Muscle layer of duodenum (tissue), 2 donors: ENCODE measurements at regions not wholly inside any gene's neighbourhood (a gene's known extent, or its start where the extent isn't known, plus 50 kb on each side); places are given as distances from the start of the nearest gene placed in this dataset.

ENCODE experiments used
- H3K27ac ChIP-seq: one replicate; pipeline ENCODE4 v1.7.0; 2013; ENCODE audit warnings: mild to moderate bottlenecking, low read length
- H3K27me3 ChIP-seq: one replicate; pipeline ENCODE4 v1.7.0; 2013; ENCODE audit warnings: low read depth, mild to moderate bottlenecking, control low read depth, low read length
- H3K36me3 ChIP-seq, 2 donors: one replicate each; pipeline ENCODE4 v1.7.0; 2013; ENCODE audit warnings: low read length in 2 of 2, control low read depth in 1 of 2, mild to moderate bottlenecking in 1 of 2; ENCODE audit not compliant: insufficient read depth in 2 of 2, control insufficient read depth in 1 of 2
- H3K4me1 ChIP-seq, 2 donors: one replicate each; pipeline ENCODE4 v1.7.0; 2013; ENCODE audit warnings: low read length in 2 of 2, mild to moderate bottlenecking in 2 of 2, control low read depth in 1 of 2, moderate library complexity in 1 of 2; ENCODE audit not compliant: insufficient read depth in 2 of 2, control insufficient read depth in 1 of 2
- H3K4me3 ChIP-seq, 2 donors: one replicate each; pipeline ENCODE4 v1.7.0; 2013; ENCODE audit warnings: low read length in 2 of 2, low read depth in 1 of 2, mild to moderate bottlenecking in 1 of 2
- H3K9me3 ChIP-seq, 2 donors: one replicate each; pipeline ENCODE4 v1.7.0; 2013; ENCODE audit warnings: low read length in 2 of 2, control low read depth in 1 of 2, mild to moderate bottlenecking in 1 of 2; ENCODE audit not compliant: control insufficient read depth in 1 of 2
- donor health status: healthy.

- no peaks in the 10 kb centered on the region for H3K4me1 ChIP-seq
- H3K27ac ChIP-seq, result no peak overlapping the region
- no peaks in the 10 kb centered on the region for H3K27me3 ChIP-seq
- H3K36me3 ChIP-seq, result no peaks in the 10 kb centered on the region
- H3K4me3 ChIP-seq, result no peak overlapping the region
- peaks cover 2 to 3% of the 10 kb centered on the region in 2 donors for H3K9me3 ChIP-seq
Measured at GRCh38 chr2:128579825-128580224, 261.2 kb upstream of the HS6ST1 start.

DNA sequence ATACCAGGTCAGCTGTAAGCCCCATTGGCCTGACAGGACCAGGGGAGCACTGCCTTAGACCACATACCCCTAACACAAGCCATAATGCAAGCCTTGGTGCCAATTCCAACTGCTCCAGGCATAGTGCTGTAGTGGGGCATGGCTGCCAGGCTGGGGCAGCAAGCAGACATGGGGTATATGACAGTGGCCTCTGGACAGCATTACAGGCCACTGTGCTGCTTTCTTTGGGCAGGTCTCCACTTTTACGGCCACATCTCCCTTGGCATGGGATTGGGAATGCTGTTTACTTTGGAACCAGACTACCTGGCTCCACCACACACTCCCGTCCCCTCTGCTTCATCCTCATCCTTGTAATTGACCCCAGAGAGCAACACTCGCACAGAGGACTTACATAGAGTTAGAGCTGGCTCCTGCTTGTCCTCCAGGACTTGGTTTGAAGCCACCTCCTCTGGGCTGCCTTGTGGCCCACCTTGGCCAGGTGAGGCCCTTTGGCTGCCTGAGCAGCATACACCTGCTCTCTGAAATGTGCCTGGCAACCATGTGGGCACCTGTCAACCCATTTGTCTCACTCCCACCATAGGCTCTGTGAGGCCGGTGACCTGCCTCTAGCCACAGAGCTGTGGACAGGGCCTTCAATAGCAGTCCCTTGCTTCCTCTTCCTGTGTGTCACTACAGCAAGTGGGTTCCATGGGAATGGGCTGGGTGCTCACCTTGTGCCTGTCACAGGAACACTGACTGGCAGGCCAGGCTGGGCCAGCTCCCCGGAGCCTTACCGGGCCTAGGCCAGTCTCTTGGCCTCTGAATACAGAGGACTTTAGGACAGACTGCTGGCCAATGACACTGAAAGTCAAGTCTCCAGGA lies 262.6 kb upstream of the HS6ST1 start:
- H3K27ac ChIP-seq, result no peak overlapping the region
- no peak overlapping the region for H3K4me3 ChIP-seq
- no peaks in the 10 kb centered on the region for H3K27me3 ChIP-seq

DNA sequence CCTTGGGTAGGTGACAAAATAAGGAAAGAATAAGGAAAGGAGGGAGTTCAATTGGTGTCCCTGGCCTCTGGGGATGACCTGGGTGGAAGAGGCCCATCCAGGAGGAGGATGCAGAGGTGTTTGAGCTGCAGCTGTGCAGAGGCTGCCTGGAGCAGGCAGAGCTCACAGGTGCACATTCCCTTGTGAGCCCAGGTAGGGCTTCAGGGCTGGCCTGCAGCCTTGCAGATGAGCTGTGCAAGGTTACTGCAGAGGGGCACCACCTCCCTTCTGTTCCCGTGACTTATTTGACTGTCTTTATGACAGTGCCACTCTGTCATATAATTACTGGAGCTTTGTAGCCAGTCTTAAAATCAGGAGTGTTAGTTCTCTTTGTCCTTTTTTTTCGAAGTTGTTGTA lies 263.2 kb upstream of the HS6ST1 start:
- Histone ChIP-seq H3K4me1 (no peaks in the 10 kb centered on the region), H3K27me3 (no peaks in the 10 kb centered on the region), H3K4me3 (no peak overlapping the region), H3K36me3 (no peaks in the 10 kb centered on the region), H3K27ac (no peak overlapping the region), H3K9me3 (peaks cover 4 to 5% of the 10 kb centered on the region in 2 donors)

More for the DNA sequence above, 262.6 kb upstream of the HS6ST1 start:
- H3K36me3 ChIP-seq, result no peaks in the 10 kb centered on the region
- no peaks in the 10 kb centered on the region for H3K4me1 ChIP-seq
- H3K9me3 ChIP-seq, result peaks cover 4 to 5% of the 10 kb centered on the region in 2 donors

DNA sequence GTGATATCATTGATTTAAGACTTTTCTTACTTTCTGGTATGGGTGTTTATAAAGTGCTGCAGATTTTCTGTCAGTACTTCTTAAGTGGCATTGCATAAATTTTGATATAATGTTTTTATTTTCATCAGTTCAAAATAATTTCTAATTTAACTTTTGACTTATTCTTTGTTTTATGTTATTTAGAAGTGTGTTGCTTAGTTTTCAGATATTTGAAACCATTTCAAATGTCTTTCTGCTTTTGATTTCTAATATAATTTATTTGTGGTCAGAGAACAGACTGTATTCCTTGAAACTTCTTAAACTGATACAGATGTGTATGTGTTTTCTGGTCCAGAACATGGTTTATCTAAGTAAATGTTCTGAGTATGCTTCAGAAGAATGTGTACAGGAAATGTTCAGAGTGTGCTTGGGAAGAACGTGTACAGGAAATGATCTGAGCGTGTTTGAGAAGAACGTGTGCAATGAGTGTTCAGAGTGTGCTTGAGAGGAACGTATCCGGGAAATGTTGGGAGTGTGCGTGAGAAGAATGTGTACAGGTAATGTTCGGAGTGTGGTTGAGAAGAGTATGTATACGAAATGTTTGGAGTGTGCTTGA lies 265.7 kb upstream of the HS6ST1 start:
- H3K27ac ChIP-seq, result no peak overlapping the region
- no peaks in the 10 kb centered on the region for H3K36me3 ChIP-seq
- no peaks in the 10 kb centered on the region for H3K27me3 ChIP-seq
- H3K4me3 ChIP-seq, result no peak overlapping the region
- H3K4me1 ChIP-seq, result no peaks in the 10 kb centered on the region
- H3K9me3 ChIP-seq, result peaks cover 4 to 5% of the 10 kb centered on the region in 2 donors

- Histone ChIP-seq H3K9me3 (peaks cover 4 to 5% of the 10 kb centered on the region in 2 donors), H3K4me3 (no peak overlapping the region), H3K4me1 (no peaks in the 10 kb centered on the region), H3K27me3 (no peaks in the 10 kb centered on the region), H3K27ac (no peak overlapping the region), H3K36me3 (no peaks in the 10 kb centered on the region)
Measured at GRCh38 chr2:128585706-128586105, 267.0 kb upstream of the HS6ST1 start.

- Histone ChIP-seq H3K9me3 (peaks cover 3 to 5% of the 10 kb centered on the region in 2 donors), H3K4me3 (no peak overlapping the region), H3K36me3 (no peaks in the 10 kb centered on the region), H3K4me1 (no peaks in the 10 kb centered on the region), H3K27ac (no peak overlapping the region), H3K27me3 (no peaks in the 10 kb centered on the region)
Measured at GRCh38 chr2:128589681-128590080, 271.0 kb upstream of the HS6ST1 start.

- Histone ChIP-seq H3K27me3 (no peaks in the 10 kb centered on the region), H3K9me3 (no peaks in the 10 kb centered on the region), H3K36me3 (no peaks in the 10 kb centered on the region), H3K4me1 (no peaks in the 10 kb centered on the region), H3K4me3 (no peak overlapping the region), H3K27ac (no peak overlapping the region)
Measured at GRCh38 chr2:128590309-128591021, 271.8 kb upstream of the HS6ST1 start.

DNA sequence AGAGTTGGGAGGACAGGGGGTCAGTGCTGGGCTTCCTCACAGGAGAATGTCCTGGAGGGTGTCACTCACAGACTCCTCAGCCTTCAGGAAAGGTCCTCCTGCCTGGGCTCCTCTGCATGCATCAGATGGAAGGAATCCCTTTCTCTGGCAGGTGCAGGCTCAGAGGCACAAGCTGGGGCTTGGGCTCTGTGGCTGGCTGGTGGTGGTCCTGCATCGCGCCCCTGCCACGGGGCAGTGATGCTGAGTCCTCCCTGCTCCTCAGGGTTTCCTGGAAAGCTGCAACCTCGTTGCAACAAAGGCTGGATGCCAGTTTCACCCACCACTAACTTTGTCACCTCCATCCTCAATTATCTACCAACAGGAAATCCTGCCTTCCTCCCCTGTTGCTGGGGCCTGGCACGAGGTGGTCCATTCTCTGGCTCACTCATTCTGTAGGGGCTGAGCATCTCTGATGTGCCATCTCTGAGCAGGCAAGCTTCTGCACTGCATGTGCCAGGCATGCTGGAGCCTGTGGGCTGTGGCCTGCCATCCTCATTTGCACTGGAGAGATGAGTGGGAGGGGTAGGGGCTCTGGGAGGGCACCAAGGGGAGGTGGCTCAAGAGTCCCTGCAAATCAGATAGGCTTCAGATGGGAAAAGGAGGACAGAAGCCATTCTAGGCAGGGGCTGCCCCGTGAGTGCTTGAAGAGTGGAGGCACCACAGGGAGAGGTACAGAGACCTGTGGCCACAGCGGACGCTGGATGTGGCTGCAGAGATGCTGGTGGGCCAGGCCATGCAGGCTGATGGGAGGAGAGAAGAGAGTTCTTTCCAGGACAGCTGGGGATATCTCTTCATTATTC lies 272.6 kb upstream of the HS6ST1 start:
- Histone ChIP-seq H3K27me3 (no peaks in the 10 kb centered on the region), H3K36me3 (no peaks in the 10 kb centered on the region), H3K4me3 (no peak overlapping the region), H3K4me1 (no peaks in the 10 kb centered on the region), H3K9me3 (no peaks in the 10 kb centered on the region), H3K27ac (no peak overlapping the region)

GRCh38 chr2:128591861-128592822 lies 273.5 kb upstream of the HS6ST1 start:
- H3K27me3 ChIP-seq, result no peaks in the 10 kb centered on the region
- no peaks in the 10 kb centered on the region for H3K4me1 ChIP-seq
- no peak overlapping the region for H3K4me3 ChIP-seq
- H3K36me3 ChIP-seq, result no peaks in the 10 kb centered on the region
- H3K27ac ChIP-seq, result no peak overlapping the region
- no peaks in the 10 kb centered on the region for H3K9me3 ChIP-seq

- no peak overlapping the region for H3K27ac ChIP-seq
- no peaks in the 10 kb centered on the region for H3K36me3 ChIP-seq
- no peaks in the 10 kb centered on the region for H3K4me1 ChIP-seq
- H3K27me3 ChIP-seq, result no peaks in the 10 kb centered on the region
- no peaks in the 10 kb centered on the region for H3K9me3 ChIP-seq
- no peak overlapping the region for H3K4me3 ChIP-seq
Measured at GRCh38 chr2:128593518-128593878, 274.8 kb upstream of the HS6ST1 start.
